Fibroblast of skin of abdomen (primary cell): ENCODE measurements at regions not wholly inside any gene's neighbourhood (a gene's known extent, or its start where the extent isn't known, plus 50 kb on each side); places are given as distances from the start of the nearest gene placed in this dataset.
"Not testable (repeated sequence)": the region's sequence is repeated elsewhere in the genome, so short reads cannot be mapped to it uniquely, and the experiment has no call there.

Source experiments
- DNase-seq: peaks from one replicate; pipeline ENCODE4 v3.0.0-alpha.2; 2013

- DNase-seq: no peak
Observed at GRCh38 chr2:15753811-15754702, 162.4 kb downstream of the DDX1 start.

DNA sequence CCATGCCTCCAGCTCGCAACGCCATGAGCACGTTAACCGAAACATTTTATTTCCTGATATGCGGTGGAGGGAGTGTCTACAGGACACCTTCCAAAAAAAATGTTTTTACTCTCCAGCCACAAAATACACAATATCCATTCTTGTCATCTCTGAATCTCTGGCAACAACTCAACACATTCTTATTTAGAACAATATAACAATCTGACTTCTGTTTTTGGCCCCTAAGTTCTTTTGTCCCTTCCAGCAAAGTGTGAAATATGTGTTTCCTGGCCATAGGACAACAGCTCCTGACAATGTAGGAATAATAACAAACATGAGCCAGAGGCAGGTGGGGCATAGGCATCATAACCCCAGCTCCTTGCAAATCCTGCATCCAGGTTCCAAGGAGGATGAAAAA lies 163.0 kb downstream of the DDX1 start:
- no peak for DNase-seq

DNA sequence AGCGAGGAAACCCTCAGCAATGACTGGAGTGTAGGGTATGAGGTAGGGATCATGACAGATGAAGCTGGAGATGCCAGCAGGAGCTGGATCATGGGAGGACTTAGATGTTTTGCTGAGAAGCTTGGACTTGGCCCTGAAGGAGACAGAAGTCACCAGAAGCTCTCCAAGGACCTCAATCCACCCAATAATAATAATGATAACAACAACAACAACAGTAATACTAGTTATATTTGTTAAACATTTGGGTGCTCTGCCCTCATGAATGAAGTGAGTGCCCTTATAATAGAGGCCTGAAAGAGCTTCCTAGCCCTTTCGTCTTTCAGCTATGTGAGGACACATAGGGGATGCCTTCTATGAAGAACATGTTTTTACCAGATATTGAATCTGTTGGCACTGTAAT lies 163.9 kb downstream of the DDX1 start:
- DNase-seq: no peak

- DNase-seq: no peak
Observed at GRCh38 chr2:15756011-15756550, 164.4 kb downstream of the DDX1 start.

DNA sequence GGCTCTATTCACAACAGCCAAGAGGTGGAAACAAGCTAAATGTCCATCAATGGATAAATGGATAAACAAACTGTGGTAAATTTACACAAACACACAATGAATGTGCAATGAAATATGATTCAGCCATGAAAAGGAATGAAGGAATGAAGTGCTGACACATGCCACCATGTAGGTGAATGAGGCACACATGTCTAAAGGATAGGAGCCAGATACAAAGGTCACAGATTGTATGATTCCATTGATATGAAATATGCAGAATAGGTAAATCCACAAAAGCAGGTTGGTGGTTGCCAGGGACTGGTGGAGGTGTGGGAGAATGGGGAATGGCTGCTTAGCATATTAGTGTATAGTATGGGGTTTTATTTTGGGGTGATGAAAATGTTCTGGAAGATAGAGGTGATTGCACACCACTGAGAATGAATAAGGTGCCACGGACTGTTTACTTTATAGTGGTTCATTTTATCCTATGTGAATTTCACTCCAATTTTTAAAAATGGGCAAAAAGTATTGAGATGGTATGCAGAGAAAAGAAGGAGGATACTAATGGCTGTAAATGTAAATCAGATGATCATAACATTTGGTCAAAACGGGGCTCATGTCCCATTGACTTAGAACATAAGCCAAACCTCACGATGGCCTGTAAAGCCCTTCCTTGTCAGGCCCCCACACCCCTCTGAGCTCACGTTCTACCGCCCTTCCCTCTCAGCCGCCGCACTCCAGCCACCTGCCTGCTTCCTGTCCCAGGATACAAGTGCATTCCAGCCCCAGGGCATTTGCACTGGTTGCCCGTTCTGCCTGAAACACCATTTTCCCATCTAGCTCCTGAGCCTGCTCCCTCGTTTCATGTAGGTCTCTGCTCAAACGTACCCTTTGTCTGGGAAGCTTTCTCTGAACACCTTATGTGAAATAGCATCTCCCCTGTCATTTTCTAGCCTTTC lies 165.5 kb downstream of the DDX1 start:
- no peak for DNase-seq

DNA sequence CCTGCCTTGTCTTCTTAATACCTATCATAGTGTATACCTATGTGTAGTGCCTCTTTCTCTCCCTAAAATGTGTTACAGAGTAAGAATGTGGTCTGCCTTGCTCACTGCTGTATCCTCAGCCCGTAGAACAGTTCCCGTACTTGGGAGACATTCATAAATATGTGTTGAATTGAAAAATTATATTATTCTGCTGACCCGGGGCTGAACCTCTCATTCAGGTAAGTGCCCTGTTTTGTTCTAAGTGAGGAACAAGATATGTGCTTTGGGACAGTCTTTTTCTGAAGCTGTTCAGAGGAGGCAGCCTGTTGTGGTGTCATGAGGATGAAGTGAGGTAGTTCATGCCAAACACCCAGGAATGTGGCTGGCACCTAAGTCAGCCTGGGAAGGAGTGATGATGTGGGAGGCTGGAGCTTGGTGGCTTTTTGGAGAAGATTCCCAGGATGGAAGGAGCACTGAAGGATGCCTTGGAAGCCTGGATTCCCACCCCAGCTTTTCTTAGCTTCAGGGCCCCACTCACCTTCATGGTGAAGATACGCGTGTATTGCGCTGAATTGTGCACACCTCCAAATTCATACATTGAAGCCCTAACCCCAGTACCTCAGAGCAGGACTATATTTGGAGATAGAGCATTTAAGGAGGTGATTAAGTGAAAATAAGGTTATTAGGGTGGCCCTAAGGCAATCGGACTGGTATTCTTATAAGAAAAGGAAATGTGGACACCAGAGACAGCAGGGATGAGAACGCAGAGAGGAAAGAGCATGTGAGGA lies 166.3 kb downstream of the DDX1 start:
- DNase-seq: no peak

DNA sequence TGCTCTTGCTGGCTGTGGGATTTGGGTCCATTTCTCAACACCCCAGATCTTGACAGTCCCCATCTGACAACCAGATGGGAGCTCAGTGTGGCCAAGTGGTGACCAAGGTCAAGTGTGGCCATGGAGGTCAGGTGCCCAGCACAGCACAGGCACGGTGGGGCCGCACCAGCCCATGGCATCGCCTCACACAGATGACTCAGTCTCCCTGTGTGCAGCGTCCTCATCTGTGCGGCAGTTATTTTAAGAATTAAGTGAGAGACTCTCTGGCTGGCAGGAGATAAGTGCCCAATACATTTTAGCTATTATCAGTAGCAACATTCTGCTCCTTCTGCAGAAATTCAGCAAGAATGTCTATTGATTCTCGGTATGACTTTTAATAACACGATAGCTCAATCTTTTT lies 167.2 kb downstream of the DDX1 start:
- no peak for DNase-seq

DNA sequence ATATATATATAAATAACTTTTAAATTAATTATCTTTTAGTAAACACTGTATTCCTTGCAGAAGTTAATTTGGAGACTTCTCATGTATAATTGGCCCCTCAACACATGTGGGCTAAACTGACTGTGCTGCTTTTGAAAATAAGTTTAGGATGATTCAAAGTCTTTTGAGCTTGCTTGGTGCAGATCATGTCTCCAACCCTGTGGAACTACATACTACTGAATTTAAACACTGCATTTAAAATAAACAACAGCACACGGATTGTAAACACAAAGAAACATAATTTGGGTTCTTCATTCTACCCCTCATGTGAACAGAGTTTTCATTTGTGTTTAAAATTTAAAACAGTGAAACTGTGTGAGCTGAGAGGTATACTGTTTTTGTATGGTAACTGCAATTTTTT lies 167.7 kb downstream of the DDX1 start:
- DNase-seq: no peak

DNA sequence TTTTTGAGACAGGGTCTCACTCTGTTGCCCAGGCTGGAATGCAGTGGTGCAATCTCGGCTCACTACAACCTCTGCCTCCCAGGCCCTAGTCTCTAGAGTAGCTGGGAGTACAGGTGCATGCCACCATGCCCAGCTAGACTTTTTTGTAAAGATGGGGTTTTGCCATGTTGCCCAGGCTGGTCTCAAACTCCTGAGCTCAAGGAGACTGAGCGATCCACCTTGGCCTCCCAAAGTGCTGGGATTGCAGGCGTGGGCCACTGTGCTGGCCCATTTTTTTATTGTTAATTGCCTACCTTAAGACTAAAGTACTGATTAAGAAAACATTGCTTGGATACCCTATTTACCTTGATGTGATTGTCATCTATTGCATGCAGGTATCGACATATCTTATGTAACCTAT lies 168.1 kb downstream of the DDX1 start:
- DNase-seq: not testable (repeated sequence)

- DNase-seq: no peak
Observed at GRCh38 chr2:15760232-15760910, 168.7 kb downstream of the DDX1 start.

- DNase-seq: no peak
Observed at GRCh38 chr2:15761056-15761455, 169.4 kb downstream of the DDX1 start.

GRCh38 chr2:15761910-15762309 lies 170.2 kb downstream of the DDX1 start:
- no peak for DNase-seq

- no peak for DNase-seq
Observed at GRCh38 chr2:15762449-15762848, 170.8 kb downstream of the DDX1 start.

DNA sequence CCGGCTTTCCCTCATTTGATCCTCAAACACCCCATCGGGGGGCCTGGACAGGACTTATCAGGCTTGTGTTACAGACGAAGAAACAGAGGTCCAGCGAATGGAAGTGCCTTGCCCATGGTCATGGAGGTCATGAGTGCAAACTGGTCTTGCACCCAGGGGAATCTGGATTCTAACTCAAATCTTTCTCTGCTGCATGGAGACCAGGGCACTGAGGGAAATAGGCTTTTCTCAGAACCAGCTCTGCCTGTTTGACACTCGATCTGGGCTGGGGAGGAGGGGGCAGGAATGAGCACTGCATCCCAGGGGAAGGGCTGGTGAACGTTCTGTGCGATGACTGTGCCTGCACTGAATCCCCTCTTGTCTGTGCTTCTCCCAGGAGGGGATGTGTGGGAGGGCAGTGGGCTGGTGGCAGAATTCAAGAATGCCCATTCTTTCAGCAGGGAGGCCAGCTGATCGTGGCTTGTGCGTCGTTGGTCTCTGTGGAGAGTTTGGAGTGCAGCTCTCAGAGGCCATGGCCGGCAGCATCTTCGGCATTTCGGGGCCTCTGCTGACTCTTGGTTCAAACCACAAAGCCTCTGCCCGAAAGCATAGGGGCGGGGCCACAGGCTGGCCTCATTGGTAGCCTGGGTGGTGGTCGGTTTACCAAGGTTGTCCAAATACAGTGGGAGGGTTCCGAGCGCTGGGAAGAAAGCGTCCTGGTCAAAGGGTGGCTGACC lies 171.6 kb downstream of the DDX1 start:
- no peak for DNase-seq

GRCh38 chr2:15763822-15764682 lies 172.4 kb downstream of the DDX1 start:
- DNase-seq: no peak

DNA sequence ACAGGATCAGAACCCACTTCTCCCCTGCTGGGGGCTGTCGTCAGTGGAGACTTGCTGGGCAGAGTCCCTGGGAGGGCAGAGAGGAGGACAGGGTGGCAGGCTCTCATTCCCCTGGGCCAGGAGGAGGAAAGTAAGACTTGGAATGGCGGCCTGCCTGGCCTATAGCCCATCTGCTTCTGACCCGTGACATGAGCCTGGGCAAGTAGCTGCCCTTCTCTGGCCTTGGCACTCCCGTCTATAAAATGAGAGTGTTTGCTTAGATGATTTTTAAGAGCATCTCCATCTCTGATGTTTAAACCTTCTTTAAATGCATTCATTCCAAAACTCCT lies 173.0 kb downstream of the DDX1 start:
- DNase-seq: no peak

GRCh38 chr2:15765211-15765610 lies 173.5 kb downstream of the DDX1 start:
- no peak for DNase-seq

DNA sequence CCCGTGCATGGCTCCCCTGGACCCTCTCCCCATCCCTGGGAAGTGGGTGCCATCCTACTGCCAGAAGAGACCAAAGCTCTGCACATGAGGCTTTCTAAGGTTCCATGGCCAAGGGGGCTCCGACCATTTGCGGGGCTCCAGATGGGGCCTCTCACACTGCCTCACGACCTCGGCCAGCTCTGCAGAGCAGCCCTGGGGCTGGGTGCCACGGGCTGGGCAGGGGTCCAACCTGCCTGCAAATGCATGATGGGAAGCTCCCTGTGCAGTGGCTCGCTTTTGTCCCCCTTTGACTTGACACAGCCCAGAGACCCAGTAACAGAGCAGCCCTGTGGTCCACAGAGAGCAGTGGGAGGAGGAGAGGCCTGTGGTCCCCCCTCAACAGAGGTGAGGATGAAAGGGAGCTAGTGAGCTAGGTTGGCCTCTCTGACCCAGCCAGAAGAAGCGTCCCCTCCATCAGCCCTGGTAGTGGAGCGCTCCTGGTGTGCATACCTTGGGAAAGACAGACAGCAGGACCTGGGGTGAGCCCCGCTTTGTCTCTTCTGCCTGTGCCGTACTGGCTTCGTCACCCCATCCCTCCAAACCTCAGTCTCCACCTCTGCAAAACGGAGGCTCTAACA lies 174.1 kb downstream of the DDX1 start:
- DNase-seq: no peak

GRCh38 chr2:15766303-15766861 lies 174.0 kb upstream of the MYCN start:
- no peak for DNase-seq
